AG10803 (cell line): ENCODE measurements at regions not wholly inside any gene's neighbourhood (a gene's known extent, or its start where the extent isn't known, plus 50 kb on each side); places are given as distances from the start of the nearest gene placed in this dataset.
"Not testable (repeated sequence)": the region's sequence is repeated elsewhere in the genome, so short reads cannot be mapped to it uniquely, and the experiment has no call there.

ENCODE experiments used
- DNase-seq: peaks from one replicate; pipeline ENCODE4 v3.0.0; 2010; ENCODE audit warnings: low read depth
- H3K4me3 ChIP-seq: 2 replicates; pipeline ENCODE4 v1.5.1; 2011; ENCODE audit warnings: mild to moderate bottlenecking, low read length, control low read depth
- CTCF ChIP-seq: conservative IDR thresholded peaks from 2 replicates; pipeline ENCODE4 v1.5.1; 2011; ENCODE audit warnings: mild to moderate bottlenecking, low read length, control low read depth, inconsistent platforms

GRCh38 chr2:211204456-211204855 lies 648.1 kb downstream of the CPS1 start:
- TF ChIP-seq CTCF, result no peak
- H3K4me3 ChIP-seq, result no peak overlapping the region
- DNase-seq, result no peak

DNA sequence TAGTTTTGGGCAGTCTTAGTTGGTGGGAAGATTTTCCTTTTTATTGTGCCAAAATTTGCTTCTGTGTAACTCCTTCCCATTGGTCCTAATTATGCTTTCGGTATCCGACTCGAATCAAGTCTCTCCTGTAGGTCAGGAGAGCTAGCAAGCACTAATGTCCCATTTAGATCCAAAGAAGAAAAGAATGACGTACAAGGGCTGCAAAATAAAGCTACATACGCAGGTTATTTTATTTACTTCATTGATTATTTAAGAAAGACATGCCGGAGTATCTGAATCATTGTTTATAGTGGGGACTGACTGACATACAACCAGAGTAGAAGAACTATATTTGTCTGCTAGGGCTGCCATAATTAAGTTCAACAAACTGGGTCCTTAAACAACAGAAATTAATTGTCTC lies 648.5 kb downstream of the CPS1 start:
- DNase-seq, result no peak
- no peak overlapping the region for H3K4me3 ChIP-seq
- no peak for TF ChIP-seq CTCF

DNA sequence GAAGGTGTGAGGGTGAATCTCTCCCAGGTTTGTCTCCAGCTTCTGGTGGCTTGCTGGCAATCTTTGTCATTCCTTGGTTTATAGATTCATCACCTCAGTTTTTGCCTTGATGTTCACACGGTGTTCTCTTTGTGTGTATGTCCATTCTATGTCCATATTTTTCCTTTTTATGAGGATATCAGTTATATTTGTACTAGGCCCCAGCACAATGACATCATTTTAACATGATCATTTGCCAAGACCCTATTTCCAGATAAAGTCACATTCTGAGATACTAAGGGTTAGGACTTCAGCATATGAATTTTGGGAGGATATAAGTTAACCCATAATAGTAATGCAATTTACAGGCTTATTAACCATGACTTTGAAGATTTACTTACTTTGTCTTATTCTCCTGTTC lies 649.0 kb downstream of the CPS1 start:
- no peak overlapping the region for H3K4me3 ChIP-seq
- no peak for DNase-seq
- TF ChIP-seq CTCF, result no peak

- H3K4me3 ChIP-seq, result no peak overlapping the region
- no peak for DNase-seq
- TF ChIP-seq CTCF, result no peak
These were observed 649.4 kb downstream of the CPS1 start for GRCh38 chr2:211205836-211206235.

DNA sequence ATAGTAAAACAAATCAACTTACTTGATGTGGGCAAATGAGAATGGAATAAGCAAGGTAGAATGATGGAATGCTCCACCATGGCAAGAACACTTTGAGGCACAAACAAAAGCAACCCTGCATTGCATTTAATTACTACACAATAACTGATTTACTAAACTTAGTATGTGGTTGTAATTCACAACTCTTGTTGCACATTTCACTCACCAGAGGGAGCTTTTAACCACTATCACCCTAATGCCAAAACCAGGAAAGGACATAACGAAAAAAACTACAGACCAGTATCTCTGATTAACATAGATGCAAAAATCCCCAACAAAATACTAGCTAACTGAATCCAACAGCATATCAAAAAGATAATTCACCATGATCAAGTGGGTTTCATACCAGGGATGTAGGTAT lies 659.8 kb downstream of the CPS1 start:
- H3K4me3 ChIP-seq, result no peak overlapping the region
- TF ChIP-seq CTCF, result no peak
- DNase-seq, result no peak

- not testable (repeated sequence) for DNase-seq, H3K4me3 ChIP-seq
These were observed 663.1 kb downstream of the CPS1 start for GRCh38 chr2:211219548-211219947.

GRCh38 chr2:211225784-211226183 lies 669.4 kb downstream of the CPS1 start:
- no peak overlapping the region for H3K4me3 ChIP-seq
- DNase-seq, result no peak
- TF ChIP-seq CTCF, result no peak

- no peak for DNase-seq
- no peak overlapping the region for H3K4me3 ChIP-seq
- no peak for TF ChIP-seq CTCF
These were observed 672.2 kb downstream of the CPS1 start for GRCh38 chr2:211228559-211228958.
